H1 (cell line): ENCODE measurements at regions not wholly inside any gene's neighbourhood (a gene's known extent, or its start where the extent isn't known, plus 50 kb on each side); places are given as distances from the start of the nearest gene placed in this dataset.

ENCODE experiments used
- CTCF ChIA-PET: fragments of 300-600 bp; sonication (Branson Sonifier 250); formaldehyde crosslinking; loops from one replicate; lab custom pipeline; 2021; ENCODE audit not compliant: partially characterized antibody; lab: Charles Lee
- POLR2A ChIA-PET: fragments of 300-600 bp; sonication (Branson Sonifier 250); formaldehyde crosslinking; loops from one replicate; lab custom pipeline; 2021; ENCODE audit warnings: inconsistent platforms; ENCODE audit not compliant: partially characterized antibody; lab: Charles Lee
- DNase-seq, 2 experiments: peaks; one replicate each; pipeline versions ENCODE4 v3.0.0 to v3.0.0-alpha.2; 2010 to 2022; ENCODE audit warnings: low spot score in 2 of 2, low read depth in 1 of 2, mixed read lengths in 1 of 2
- FAIRE-seq: peaks from 2 replicates; lab custom pipeline; 2011; peaks lifted over from hg19 to GRCh38; lab: Jason Lieb, UNC
- H2AFZ ChIP-seq: 2 replicates; pipeline ENCODE4 v1.8.1; 2012; ENCODE audit warnings: low read length, inconsistent platforms
- H2AK5ac ChIP-seq: 2 replicates; pipeline ENCODE4 v1.6.1; 2013; ENCODE audit warnings: low read depth, low read length
- H2BK120ac ChIP-seq: replicated peaks from 2 replicates; pipeline ENCODE3; 2013; ENCODE audit warnings: low read depth, low read length, inconsistent platforms
- H2BK12ac ChIP-seq: 2 replicates; pipeline ENCODE4 v1.6.1; 2013; ENCODE audit warnings: low read depth, low read length
- H2BK15ac ChIP-seq: 2 replicates; pipeline ENCODE4 v1.6.1; 2013; ENCODE audit warnings: low read length
- H2BK20ac ChIP-seq: 2 replicates; pipeline ENCODE4 v1.6.1; 2013; ENCODE audit warnings: low read length
- H2BK5ac ChIP-seq: 2 replicates; pipeline ENCODE4 v1.6.1; 2013; ENCODE audit warnings: low read depth, low read length
- H3K14ac ChIP-seq: 2 replicates; pipeline ENCODE4 v1.6.1; 2013; ENCODE audit warnings: inconsistent platforms; ENCODE audit not compliant: insufficient read length
- H3K18ac ChIP-seq: 2 replicates; pipeline ENCODE4 v1.6.1; 2013; ENCODE audit warnings: low read length; ENCODE audit errors: extremely low read depth
- H3K23ac ChIP-seq: 2 replicates; pipeline ENCODE4 v1.6.1; 2013; ENCODE audit warnings: inconsistent platforms; ENCODE audit not compliant: insufficient read length
- H3K23me2 ChIP-seq: 2 replicates; pipeline ENCODE4 v1.6.1; 2013; ENCODE audit warnings: low read depth, low read length
- H3K27ac ChIP-seq: 2 replicates; pipeline ENCODE4 v1.6.1; 2011; ENCODE audit warnings: low read depth, low read length, inconsistent platforms
- H3K27me3 ChIP-seq, 4 experiments: replicated peaks in 1 of 4; 1 replicate in 1 of 4; 2 replicates in 3 of 4; pipeline versions ENCODE4 v1.6.1 to v1.8.1; 2011 to 2013; ENCODE audit warnings: low read length in 3 of 4, mild to moderate bottlenecking in 3 of 4, inconsistent platforms in 2 of 4, mixed read lengths in 2 of 4, moderate library complexity in 1 of 4; ENCODE audit not compliant: control insufficient read depth in 3 of 4, insufficient read depth in 3 of 4; ENCODE audit errors: extremely low read depth in 1 of 4
- H3K36me3 ChIP-seq, 4 experiments: 2 replicates each; pipeline versions ENCODE4 v1.6.1 to v1.8.1; 2011 to 2013; ENCODE audit warnings: mild to moderate bottlenecking in 4 of 4, low read length in 3 of 4, moderate library complexity in 2 of 4, control low read depth in 1 of 4, inconsistent platforms in 1 of 4; ENCODE audit not compliant: insufficient read depth in 4 of 4, control insufficient read depth in 2 of 4
- H3K4ac ChIP-seq: replicated peaks from 2 replicates; pipeline ENCODE3; 2013; ENCODE audit warnings: low read length, low read depth, mixed read lengths, inconsistent platforms; ENCODE audit not compliant: insufficient read length
- H3K4me1 ChIP-seq, 4 experiments: replicated peaks in 1 of 4; 1 replicate in 1 of 4; 2 replicates in 3 of 4; pipeline versions ENCODE4 v1.6.1 to v1.8.1; 2011 to 2013; ENCODE audit warnings: low read length in 3 of 4, inconsistent platforms in 2 of 4, mixed read lengths in 1 of 4; ENCODE audit not compliant: insufficient read depth in 4 of 4, control insufficient read depth in 3 of 4
- H3K4me2 ChIP-seq, 2 experiments: 2 replicates each; pipeline versions ENCODE4 v1.6.1 to v1.8.1; 2011 to 2013; ENCODE audit warnings: low read depth in 2 of 2, low read length in 2 of 2, control low read depth in 1 of 2, inconsistent platforms in 1 of 2, mild to moderate bottlenecking in 1 of 2; ENCODE audit not compliant: insufficient read depth in 1 of 2
- H3K4me3 ChIP-seq, 4 experiments: fragments of 200-600, 300-600 bp in 1 of 4; sonication (generic), shearing (Covaris generic), sonication (Bioruptor Twin) in 1 of 4; 2 replicates each; pipeline versions ENCODE4 v1.5.1 to v1.8.1; 2011 to 2016; ENCODE audit warnings: low read length in 4 of 4, low read depth in 3 of 4, control low read depth in 2 of 4, inconsistent platforms in 2 of 4, mild to moderate bottlenecking in 2 of 4, mixed read lengths in 1 of 4, moderate library complexity in 1 of 4; ENCODE audit not compliant: insufficient read depth in 2 of 4; ENCODE audit errors: extremely low read depth in 1 of 4
- H3K56ac ChIP-seq: replicated peaks from 2 replicates; pipeline ENCODE3; 2013; ENCODE audit warnings: low read depth, mild to moderate bottlenecking, mixed read lengths, low read length, inconsistent platforms; ENCODE audit not compliant: insufficient read length
- H3K79me1 ChIP-seq: 2 replicates; pipeline ENCODE4 v1.6.1; 2013; ENCODE audit warnings: low read depth, low read length, control low read depth
- H3K79me2 ChIP-seq, 2 experiments: 2 replicates each; pipeline versions ENCODE4 v1.6.1 to v1.8.1; 2012 to 2013; ENCODE audit warnings: low read length in 2 of 2, mild to moderate bottlenecking in 2 of 2, inconsistent platforms in 1 of 2; ENCODE audit not compliant: insufficient read depth in 2 of 2, control insufficient read depth in 1 of 2
- H3K9ac ChIP-seq, 4 experiments: replicated peaks in 1 of 4; 1 replicate in 1 of 4; 2 replicates in 3 of 4; pipeline versions ENCODE4 v1.6.1 to v1.8.1; 2011 to 2013; ENCODE audit warnings: low read depth in 3 of 4, low read length in 3 of 4, control low read depth in 2 of 4, mild to moderate bottlenecking in 2 of 4, moderate library complexity in 2 of 4, inconsistent platforms in 1 of 4; ENCODE audit errors: extremely low read depth in 1 of 4
- H3K9me3 ChIP-seq, 2 experiments: 2 replicates each; pipeline versions ENCODE4 v1.6.1 to v1.8.1; 2012 to 2013; ENCODE audit warnings: mild to moderate bottlenecking in 2 of 2, moderate library complexity in 2 of 2, control low read depth in 1 of 2, inconsistent platforms in 1 of 2, low read depth in 1 of 2, low read length in 1 of 2, mixed read lengths in 1 of 2; ENCODE audit not compliant: insufficient read depth in 2 of 2
- H4K20me1 ChIP-seq, 2 experiments: replicated peaks in 1 of 2; 2 replicates each; pipeline versions ENCODE3 to v1.8.1; 2011 to 2013; ENCODE audit warnings: inconsistent platforms in 2 of 2, low read length in 2 of 2, mild to moderate bottlenecking in 1 of 2; ENCODE audit not compliant: insufficient read depth in 2 of 2, control insufficient read depth in 1 of 2
- H4K5ac ChIP-seq: 2 replicates; pipeline ENCODE4 v1.6.1; 2013; ENCODE audit warnings: low read length, low read depth, mixed read lengths, inconsistent platforms; ENCODE audit not compliant: insufficient read length
- H4K8ac ChIP-seq: 2 replicates; pipeline ENCODE4 v1.8.0; 2013; ENCODE audit warnings: mild to moderate bottlenecking, moderate library complexity, low read length, inconsistent platforms; ENCODE audit not compliant: insufficient read depth; ENCODE audit errors: extremely low read depth
- H4K91ac ChIP-seq: replicated peaks from 2 replicates; pipeline ENCODE3; 2013; ENCODE audit warnings: low read length, mixed read lengths, inconsistent platforms; ENCODE audit not compliant: insufficient read length
- ATF3 ChIP-seq: IDR thresholded peaks from 2 replicates; pipeline ENCODE4 v1.6.1; 2011; ENCODE audit warnings: low read depth, mild to moderate bottlenecking, low read length; ENCODE audit not compliant: insufficient read depth
- BCL11A ChIP-seq, 2 experiments: IDR thresholded peaks; one replicate each; pipeline ENCODE4 v1.6.1; 2011; ENCODE audit warnings: low read depth in 2 of 2, low read length in 2 of 2, mild to moderate bottlenecking in 2 of 2
- EGR1 ChIP-seq: IDR thresholded peaks from 2 replicates; pipeline ENCODE4 v1.6.1; 2011; ENCODE audit warnings: low read depth, low read length, borderline replicate concordance
- HDAC2 ChIP-seq, 2 experiments: fragments of 300-600 bp in 1 of 2; sonication (generic) in 1 of 2; IDR thresholded peaks; 2 replicates each; pipeline ENCODE4 v1.6.1; 2011 to 2012; ENCODE audit warnings: low read depth in 2 of 2, low read length in 2 of 2, mild to moderate bottlenecking in 2 of 2, moderate library complexity in 2 of 2, borderline replicate concordance in 1 of 2, inconsistent platforms in 1 of 2
- RBBP5 ChIP-seq: IDR thresholded peaks from 2 replicates; pipeline ENCODE4 v1.7.1; 2012; ENCODE audit warnings: low read depth, mild to moderate bottlenecking, inconsistent platforms, low read length, moderate library complexity, borderline replicate concordance
- SUZ12 ChIP-seq: fragments of 200-600 bp; sonication (generic); IDR thresholded peaks from 2 replicates; pipeline ENCODE4 v1.6.1; 2012; ENCODE audit warnings: mild to moderate bottlenecking, inconsistent platforms, low read length, moderate library complexity, mixed read lengths
- YY1 ChIP-seq: IDR thresholded peaks from 2 replicates; pipeline ENCODE4 v1.6.1; 2011; ENCODE audit warnings: low read depth, mild to moderate bottlenecking, low read length
- WGBS, 2 experiments: shearing (Covaris generic) in 1 of 2; methylation state at CpG; one replicate each; pipeline versions ENCODE4 v1.1.6 to v1.1.7; 2013 to 2015; ENCODE audit warnings: low lambda C conversion rate in 2 of 2, mixed read lengths in 2 of 2, inconsistent platforms in 1 of 2, low coverage in 1 of 2, missing lambda C conversion rate in 1 of 2; ENCODE audit not compliant: insufficient replicate concordance in 2 of 2, insufficient coverage in 1 of 2, insufficient read length in 1 of 2; ENCODE audit errors: extremely low coverage in 1 of 2, missing lambda C conversion rate in 1 of 2; 5-methylcytosine and 5-hydroxymethylcytosine counted together

- WGBS, 2 experiments = 62% methylated on average over 1 of the region's 1 CpG; no CpG with 5 or more reads in 1 of the 2 experiments
- H2AK5ac ChIP-seq = no peak overlapping the region
- DNase-seq = no peak
- no peak overlapping the region for H3K9ac ChIP-seq
- H3K4me2 ChIP-seq = no peak overlapping the region
- no peak overlapping the region for H2BK20ac ChIP-seq
- H2AFZ ChIP-seq = no peak overlapping the region
- H2BK5ac ChIP-seq = no peak overlapping the region
- POLR2A ChIA-PET = no interaction called here
- no peak overlapping the region for H3K27ac ChIP-seq
- no peak overlapping the region for H2BK12ac ChIP-seq
- no peak overlapping the region for H4K91ac ChIP-seq
- no peak overlapping the region for H3K18ac ChIP-seq
- no peak overlapping the region for H2BK120ac ChIP-seq
- H3K36me3 ChIP-seq = no peaks in the 10 kb centered on the region
- H4K20me1 ChIP-seq = no peaks in the 10 kb centered on the region
- H3K4me3 ChIP-seq = no peak overlapping the region
- no peaks in the 10 kb centered on the region for H3K9me3 ChIP-seq
- no peaks in the 10 kb centered on the region for H3K79me1 ChIP-seq
- no peak overlapping the region for H3K23ac ChIP-seq
- H3K56ac ChIP-seq = no peak overlapping the region
- CTCF ChIA-PET = interaction anchor here (0.8 to 2.0 kb wide), 3 partner anchors 18 to 171 kb away, joined by 3 to 8 read pairs (median 3); no protein-coding TSS in a partner anchor
- H3K79me2 ChIP-seq = no peaks in the 10 kb centered on the region
- H4K8ac ChIP-seq = no peak overlapping the region
- H3K4me1 ChIP-seq = no peaks in the 10 kb centered on the region
- no peak for TF ChIP-seq RBBP5
- TF ChIP-seq BCL11A (IDR thresholded peaks at IDR 0.05; ENCODE audit: low read depth in 2 of 2, low read length in 2 of 2) = no peak
- no peak for TF ChIP-seq ATF3
- no peak for TF ChIP-seq HDAC2 (IDR thresholded peaks at IDR 0.05; ENCODE audit: borderline replicate concordance in 1 of 2, low read depth in 2 of 2, low read length in 2 of 2)
- TF ChIP-seq YY1 = no peak
- TF ChIP-seq SUZ12 = no peak
- no peak for TF ChIP-seq EGR1
- TF ChIP-seq, all 59 proteins: peak for 0
- H4K5ac ChIP-seq = no peak overlapping the region
- H3K23me2 ChIP-seq = no peaks in the 10 kb centered on the region; the same call in 1 of the 2 replicates
- H2BK15ac ChIP-seq = no peak overlapping the region
- H3K4ac ChIP-seq = no peak overlapping the region
- H3K27me3 ChIP-seq = no peaks in the 10 kb centered on the region
- no peak overlapping the region for H3K14ac ChIP-seq
- FAIRE-seq = no peak
Measured at GRCh38 chr2:196249171-196249570, 77.8 kb upstream of the STK17B start.
